Stimulated activated CD8-positive, alpha-beta memory T cell treated with anti-CD3 and anti-CD28 coated beads, Interleukin-4, amount 100 ng/mL, for 48 hours (primary cell): ENCODE measurements at regions not wholly inside any gene's neighbourhood (a gene's known extent, or its start where the extent isn't known, plus 50 kb on each side); places are given as distances from the start of the nearest gene placed in this dataset.

Experiments used
- DNase-seq: peaks from one replicate; pipeline ENCODE4 v3.0.0-alpha.2; 2020

GRCh38 chr17:55580596-55581133, 69.4 kb upstream of the SMIM36 start:
- no peak for DNase-seq

GRCh38 chr17:55577687-55578086, 66.4 kb upstream of the SMIM36 start:
- peak; percentile 49 for DNase-seq

GRCh38 chr17:55576996-55577586, 65.8 kb upstream of the SMIM36 start:
- DNase-seq, result peak; percentile 47

GRCh38 chr17:55576237-55576995, 65.2 kb upstream of the SMIM36 start:
- no peak for DNase-seq

GRCh38 chr17:55575058-55575636, 63.9 kb upstream of the SMIM36 start:
- DNase-seq, result no peak

- no peak for DNase-seq
These were observed 61.3 kb upstream of the SMIM36 start for GRCh38 chr17:55572599-55572998.

GRCh38 chr17:55572139-55572538, 60.9 kb upstream of the SMIM36 start:
- DNase-seq, result no peak

GRCh38 chr17:55571095-55571494, 59.8 kb upstream of the SMIM36 start:
- no peak for DNase-seq

GRCh38 chr17:55570391-55570790, 59.1 kb upstream of the SMIM36 start:
- DNase-seq, result no peak

- no peak for DNase-seq
These were observed 56.3 kb upstream of the SMIM36 start for GRCh38 chr17:55567240-55568214.

- no peak for DNase-seq
These were observed 52.8 kb upstream of the SMIM36 start for GRCh38 chr17:55564081-55564480.

- no peak for DNase-seq
These were observed 52.1 kb upstream of the SMIM36 start for GRCh38 chr17:55563363-55563762.

- DNase-seq, result no peak
These were observed 50.8 kb upstream of the SMIM36 start for GRCh38 chr17:55561973-55562495.

- DNase-seq, result no peak
These were observed 50.2 kb upstream of the SMIM36 start for GRCh38 chr17:55561316-55561972.
